NCI-H526 treated with DMSO at 0.1 percent for 48 hours (cell line): ENCODE measurements at regions not wholly inside any gene's neighbourhood (a gene's known extent, or its start where the extent isn't known, plus 50 kb on each side); places are given as distances from the start of the nearest gene placed in this dataset.
"Not testable (repeated sequence)": the region's sequence is repeated elsewhere in the genome, so short reads cannot be mapped to it uniquely, and the experiment has no call there.

ENCODE experiments used
- DNase-seq: peaks from one replicate; lab custom pipeline; 2025; lab: John Stamatoyannopoulos, UW

DNA sequence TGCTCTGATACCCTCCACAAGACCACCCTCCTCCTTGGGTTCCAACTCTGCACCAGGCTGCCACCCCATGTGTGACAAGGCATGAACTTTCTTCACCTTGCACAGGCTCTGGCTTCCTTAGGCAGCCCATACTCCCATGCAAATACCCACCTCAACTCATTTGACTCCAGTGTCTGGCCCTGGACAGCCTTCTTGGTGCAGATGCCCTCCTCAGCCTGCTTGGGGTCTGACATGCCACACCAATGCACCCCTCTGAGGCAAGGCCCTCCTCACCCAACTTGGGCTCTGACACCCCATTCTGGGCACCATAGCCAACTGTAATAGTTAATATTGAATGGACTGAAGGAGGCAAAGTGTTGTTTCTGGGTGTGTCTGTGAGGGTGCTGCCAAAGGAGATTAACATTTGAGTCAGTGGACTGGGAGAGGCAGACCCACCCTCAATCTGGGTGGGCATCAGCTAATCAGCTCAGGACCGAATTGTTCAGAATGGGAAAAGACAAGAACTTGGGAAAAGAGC is 115.0 kb upstream of the EPB41L4A start:
- no peak for DNase-seq

GRCh38 chr5:112534611-112535255 is 115.7 kb upstream of the EPB41L4A start:
- no peak for DNase-seq

DNA sequence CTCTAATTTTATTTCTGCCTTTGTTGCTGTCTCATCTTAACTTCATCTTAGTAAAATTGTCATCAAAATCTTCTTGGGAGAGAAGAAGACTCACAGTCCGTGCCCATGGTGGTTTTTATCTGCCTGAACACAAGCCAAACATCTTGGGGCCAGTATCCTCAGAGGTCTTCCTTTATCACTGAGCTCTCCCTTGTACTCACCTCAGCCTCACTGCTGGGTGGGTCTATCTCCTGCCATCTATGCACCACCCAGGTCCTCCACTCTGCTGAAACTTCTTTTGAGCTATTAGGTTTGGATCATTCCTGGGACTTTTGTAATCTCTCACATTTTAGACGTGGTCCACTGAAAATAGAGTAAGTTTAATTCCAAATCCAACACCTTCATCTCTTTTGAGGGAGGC is 116.3 kb upstream of the EPB41L4A start:
- no peak for DNase-seq

DNA sequence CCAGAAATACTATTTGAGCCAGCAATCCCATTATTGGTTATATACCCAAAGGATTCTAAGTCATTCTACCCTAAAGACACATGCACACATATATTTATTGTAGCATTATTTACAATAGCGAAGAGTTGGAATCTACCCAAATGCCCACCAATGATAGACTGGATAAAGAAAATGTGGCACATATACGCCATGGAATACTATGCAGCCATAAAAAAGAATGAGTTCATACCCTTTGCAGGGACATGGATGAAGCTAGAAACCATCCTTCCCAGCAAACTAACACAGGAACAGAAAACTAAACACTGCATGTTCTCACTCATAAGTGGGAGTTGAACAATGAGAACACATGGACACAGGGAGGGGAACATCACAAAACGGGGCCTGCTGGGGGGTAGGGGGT is 125.5 kb upstream of the EPB41L4A start:
- not testable (repeated sequence) for DNase-seq

DNA sequence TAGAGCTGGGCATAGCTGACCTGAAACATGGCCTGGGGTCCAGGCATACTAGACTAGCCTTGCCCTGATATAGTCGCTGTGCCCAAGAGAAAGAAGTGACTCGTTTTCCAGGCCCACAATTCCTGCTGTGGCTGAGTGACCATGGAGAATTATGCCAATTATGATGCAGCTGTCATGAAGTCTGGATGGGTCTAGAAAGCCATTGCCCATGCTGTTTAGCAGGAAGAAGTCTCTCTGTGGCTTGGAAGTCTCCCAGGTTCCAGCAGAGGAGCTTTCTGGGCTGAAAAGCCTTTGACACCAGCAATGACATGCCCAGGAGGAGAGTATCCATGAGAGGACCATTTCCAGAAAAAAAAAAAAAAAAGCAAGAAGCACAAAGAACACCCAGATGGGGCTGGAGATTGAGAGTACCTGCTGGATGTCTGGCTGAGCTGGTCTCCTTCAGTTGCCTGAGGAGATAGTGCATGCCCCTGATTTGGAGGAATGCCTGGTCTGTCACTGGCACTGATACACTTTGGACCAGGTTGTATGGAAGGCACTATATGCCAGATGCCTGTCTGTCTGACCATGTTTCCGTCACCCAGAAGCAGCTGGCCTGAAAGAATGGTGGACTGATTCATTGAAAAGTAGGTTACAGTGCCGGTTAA is 128.0 kb upstream of the EPB41L4A start:
- no peak for DNase-seq

DNA sequence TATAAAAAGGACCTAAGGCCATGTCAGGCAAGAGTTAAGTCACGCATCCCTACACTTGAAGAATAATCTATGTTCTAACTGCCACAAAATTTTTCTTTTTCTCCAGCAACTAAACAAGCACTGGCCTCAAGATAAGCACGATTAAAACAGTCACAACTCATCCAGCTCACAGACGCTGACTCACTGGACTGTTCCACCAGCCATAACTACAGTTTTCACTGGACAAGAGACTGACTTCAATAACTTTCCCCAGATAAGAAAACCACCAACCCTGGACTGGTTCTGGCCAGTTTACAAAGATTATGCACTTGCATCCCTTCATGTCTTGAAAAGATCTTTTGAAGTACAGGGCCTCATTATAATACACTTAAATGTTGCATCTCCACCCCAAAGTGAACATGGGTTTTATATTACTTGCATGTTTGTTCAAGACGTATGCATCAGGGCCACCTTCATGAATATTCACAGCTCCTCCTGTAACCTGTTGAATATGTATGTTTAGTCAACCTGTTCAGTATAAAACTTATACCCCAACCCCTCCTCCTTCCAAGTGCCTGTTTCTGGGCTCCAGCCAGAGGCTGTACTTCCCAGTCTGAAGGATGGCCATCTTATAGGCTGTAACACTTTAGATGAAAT is 129.3 kb upstream of the EPB41L4A start:
- no peak for DNase-seq

GRCh38 chr5:112549127-112549526 is 130.1 kb upstream of the EPB41L4A start:
- DNase-seq: no peak

GRCh38 chr5:112549605-112550166 is 130.6 kb upstream of the EPB41L4A start:
- DNase-seq: peak; percentile 30

DNA sequence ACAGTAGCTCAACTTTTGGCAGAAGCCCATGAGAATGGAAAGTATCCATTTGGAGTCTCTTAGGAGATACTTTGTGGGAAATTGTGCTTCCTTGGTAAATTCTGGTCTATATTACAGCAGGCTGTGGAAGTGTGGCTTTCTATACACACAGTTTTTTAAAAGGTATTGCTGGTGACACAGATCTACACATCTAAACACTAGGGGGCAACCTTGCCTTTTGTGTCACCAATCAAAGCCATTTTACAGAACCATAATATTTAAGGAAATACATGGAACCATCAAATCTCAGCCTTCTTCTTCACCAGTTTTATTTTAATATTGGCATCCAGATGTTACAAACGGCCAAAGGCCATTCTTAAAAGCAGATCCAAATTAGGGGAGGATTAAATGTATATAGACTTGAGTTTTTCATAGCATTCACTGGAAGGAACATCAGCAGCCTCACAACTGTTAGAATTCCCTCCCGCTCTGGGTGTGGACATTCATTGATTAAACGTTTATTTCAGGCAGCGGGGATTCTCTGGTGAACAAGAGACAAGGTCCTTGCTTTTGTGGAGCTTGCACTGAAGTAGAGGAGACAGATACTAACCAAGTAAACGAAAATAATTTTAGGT is 132.4 kb upstream of the EPB41L4A start:
- DNase-seq: peak; percentile 9

GRCh38 chr5:112552216-112552615 is 133.1 kb upstream of the EPB41L4A start:
- DNase-seq: no peak

DNA sequence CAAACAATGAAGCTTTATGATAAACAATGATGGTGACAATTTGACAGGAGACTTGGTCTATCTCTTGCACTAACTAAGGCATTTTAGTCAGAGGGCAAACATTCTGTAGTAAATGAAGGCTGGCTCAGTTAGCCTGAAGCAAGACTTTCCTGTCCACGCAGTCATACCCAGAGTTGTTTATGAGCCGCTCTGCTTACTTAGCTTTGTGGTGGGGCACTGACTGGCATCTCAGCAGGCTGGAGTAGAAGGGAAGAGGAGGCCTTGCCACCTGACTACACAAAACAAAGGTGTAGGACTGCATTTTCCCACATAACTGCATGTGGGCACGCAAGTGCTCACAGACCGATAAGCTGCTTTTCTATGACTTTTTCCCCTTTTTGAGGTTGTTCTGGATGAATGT is 133.7 kb upstream of the EPB41L4A start:
- DNase-seq: no peak

GRCh38 chr5:112554101-112554977 is 135.3 kb upstream of the EPB41L4A start:
- DNase-seq: no peak

DNA sequence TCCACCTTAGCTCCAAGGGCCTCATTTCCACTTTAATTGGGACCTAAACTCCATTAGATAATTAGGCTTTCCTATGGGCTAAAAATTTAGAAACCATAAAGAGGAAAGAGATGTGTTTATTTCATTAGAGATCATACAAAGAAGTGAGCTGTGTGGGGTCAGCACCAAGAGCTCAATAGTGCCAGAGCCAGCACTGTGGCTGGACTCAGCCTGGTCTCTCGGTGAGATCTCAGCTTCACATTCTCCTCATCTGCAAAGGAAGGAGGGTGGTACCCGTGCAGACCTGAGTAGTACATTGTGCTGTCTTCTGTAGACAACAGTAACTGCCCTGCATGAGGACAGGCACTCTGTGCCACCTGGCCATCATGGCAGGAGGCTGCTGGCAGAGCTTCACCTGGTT is 136.1 kb upstream of the EPB41L4A start:
- no peak for DNase-seq

DNA sequence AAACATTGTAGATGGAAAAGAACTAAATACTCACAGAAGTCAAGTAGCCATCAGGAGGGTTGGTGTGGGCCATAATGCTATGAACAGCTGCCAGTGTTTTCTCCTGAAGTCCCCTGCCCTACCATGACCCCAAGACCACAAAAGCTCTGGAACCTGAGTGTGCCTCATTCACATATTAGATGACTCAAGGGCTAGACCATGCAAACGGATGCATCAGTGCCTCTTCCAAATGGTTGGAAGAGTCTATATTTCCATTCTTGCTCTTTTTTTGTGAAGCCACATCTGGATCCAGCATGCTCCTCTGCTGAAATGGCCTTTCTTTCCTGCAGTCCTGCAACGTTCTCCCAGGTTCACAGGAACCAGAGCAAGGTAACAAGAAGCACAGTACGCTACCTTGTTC is 136.6 kb upstream of the EPB41L4A start:
- no peak for DNase-seq

DNA sequence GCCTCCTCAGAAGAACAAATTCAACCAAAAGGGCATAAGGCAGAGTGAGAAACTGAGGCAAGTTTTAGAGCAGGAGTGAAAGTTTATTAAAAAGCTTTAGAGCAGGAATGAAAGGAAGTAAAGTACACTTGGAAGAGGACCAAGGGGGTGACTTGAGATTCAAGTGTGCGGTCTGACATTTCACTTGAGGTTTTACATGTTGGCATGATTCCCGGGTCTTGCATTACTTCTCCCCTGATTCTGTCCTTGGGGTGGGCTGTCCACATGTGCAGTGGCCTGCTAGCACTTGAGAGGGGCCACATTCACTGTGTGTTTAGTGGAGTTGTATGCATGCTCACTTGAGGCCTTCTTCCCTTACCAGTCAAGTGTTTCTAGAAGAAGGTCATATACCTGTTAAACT is 140.4 kb upstream of the EPB41L4A start:
- DNase-seq: not testable (repeated sequence)

DNA sequence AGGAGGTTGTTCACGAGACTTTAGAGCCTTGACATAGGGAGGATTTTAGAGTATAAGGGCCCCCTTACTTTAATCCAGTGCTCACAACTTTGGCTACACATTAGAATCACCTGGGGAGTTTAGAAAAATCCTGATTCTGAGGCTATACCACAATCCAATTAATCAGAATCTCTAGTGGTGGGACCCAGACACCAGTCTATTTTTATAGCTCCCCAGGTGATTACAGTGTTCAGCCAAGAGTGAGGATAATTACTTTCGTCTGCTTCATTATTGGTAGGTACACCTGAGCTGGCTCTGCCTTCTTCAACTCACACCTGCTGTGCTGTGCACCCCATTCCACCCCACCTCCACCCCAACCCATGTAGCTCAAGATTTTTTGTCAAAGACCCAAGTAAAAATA is 141.3 kb upstream of the EPB41L4A start:
- DNase-seq: no peak

DNA sequence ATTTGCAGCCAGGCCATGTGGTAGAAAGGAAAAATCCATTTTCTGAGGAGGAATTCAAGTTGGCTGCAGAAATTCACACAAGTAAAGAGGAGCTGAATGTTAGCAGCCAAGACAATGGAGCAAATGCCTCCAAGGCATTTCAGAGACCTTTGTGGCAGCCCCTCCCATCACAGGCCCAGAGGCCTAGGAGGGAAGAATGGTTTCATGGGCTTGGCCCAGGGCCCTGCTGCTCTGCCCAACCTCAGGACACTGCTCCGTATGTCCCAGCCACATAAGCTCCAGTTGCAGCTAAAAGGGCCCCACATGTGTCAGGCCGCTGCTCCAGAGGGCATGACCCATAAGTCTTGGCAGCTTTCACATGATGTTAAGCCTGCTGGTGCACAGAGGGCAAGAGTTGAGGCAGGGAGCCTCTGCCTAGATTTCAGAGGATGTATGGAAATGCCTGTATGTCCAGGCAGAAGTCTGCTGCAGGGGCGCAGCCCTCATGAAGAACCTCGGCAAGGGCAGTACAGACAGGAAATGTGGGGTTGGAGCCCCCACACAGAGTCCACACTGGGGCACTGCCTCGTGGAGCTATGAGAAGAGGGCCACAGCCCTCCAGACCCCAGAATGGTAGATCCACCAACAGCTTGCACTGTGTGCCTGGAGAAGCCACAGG is 144.2 kb upstream of the EPB41L4A start:
- no peak for DNase-seq

DNA sequence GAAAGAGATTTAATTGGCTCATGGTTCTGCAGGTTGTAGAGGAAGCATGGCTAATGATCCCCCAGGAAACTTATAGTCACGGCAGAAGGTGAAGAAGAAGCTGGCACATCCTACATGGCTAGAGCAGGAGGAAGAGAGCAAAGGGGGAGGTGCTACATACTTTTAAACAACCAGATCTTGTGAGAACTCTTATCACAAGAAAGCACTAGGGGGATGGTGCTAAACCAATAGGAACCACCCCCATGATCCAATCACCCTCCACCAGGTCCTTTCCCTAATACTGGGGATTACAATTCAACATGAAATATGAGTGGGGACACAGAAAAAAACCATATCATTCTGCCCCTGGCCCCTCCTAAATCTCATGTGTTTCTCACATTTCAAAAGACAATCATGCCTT is 147.2 kb upstream of the EPB41L4A start:
- no peak for DNase-seq

- no peak for DNase-seq
Observed at GRCh38 chr5:112569596-112569995, 150.5 kb upstream of the EPB41L4A start.

DNA sequence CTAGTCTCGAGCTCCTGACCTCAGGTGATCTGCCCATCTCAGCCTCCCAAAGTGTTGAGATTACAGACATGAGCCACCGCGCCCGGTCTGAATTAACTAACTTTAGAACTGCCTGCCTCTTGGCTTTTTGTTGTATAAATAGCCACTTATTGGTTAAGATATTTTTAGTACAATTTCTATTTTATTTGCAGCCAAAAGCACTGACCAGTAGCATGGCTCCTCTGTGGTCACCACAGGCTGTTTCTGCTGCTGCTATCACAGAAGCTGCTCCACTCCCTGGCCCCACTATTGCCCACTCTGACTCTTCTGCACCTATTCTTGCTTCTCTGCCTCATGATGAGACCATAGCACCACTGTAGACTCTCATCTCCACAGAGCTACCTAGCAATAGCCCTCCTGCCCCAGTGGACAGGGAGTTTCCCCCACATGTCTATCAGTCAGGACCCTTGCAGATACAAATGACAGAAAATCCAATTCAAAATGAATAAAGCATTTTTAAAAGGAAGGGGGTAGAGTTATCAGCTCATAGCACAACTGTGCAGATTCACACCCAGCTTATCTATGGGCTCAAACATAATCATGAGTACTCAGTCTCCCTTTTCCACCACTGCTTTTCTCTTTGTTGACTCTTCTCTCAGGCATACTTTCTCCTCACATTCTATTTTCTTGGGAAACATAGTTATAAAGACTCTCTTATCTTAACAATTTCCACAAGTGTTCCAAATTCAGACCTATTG is 151.8 kb upstream of the EPB41L4A start:
- no peak for DNase-seq
